ENCODE measurements at regions not wholly inside any gene's neighbourhood (a gene's known extent, or its start where the extent isn't known, plus 50 kb on each side); places are given as distances from the start of the nearest gene placed in this dataset.
"Not testable (repeated sequence)": the region's sequence is repeated elsewhere in the genome, so short reads cannot be mapped to it uniquely, and the experiment has no call there.

DNA sequence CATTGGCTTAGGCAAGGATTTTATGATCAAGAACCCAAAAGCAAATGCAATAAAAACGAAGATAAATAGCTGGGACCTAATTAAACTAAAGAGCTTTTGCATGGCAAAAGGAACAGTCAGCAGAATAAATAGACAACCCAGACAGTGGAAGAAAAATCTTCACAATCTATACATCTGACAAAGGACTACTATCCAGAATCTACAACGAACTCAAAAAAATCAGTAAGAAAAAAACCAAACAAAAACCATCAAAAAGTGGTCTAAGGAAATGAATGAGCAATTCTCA is 109.5 kb upstream of the ETV3 start:
- not testable (repeated sequence) for H3K4me1 ChIP-seq (ENCODE audit: control insufficient read depth, low read depth, low read length); H3K27me3 ChIP-seq (ENCODE audit: control insufficient read depth, insufficient read depth, low read length); H3K36me3 ChIP-seq (ENCODE audit: control insufficient read depth, low read depth, low read length); H3K9me3 ChIP-seq (ENCODE audit: control insufficient read depth, low read depth, low read length); H3K4me3 ChIP-seq (ENCODE audit: low read length); H3K27ac ChIP-seq (ENCODE audit: low read length); H3K9ac ChIP-seq (ENCODE audit: low read length)

GRCh38 chr1:157247005-157247763 is 109.0 kb upstream of the ETV3 start:
- Histone ChIP-seq H3K9me3 (ENCODE audit: control insufficient read depth, low read depth, low read length) (no peaks in the 10 kb centered on the region), H3K9ac (ENCODE audit: low read length) (no peak overlapping the region), H3K27ac (ENCODE audit: low read length) (no peak overlapping the region), H3K36me3 (ENCODE audit: control insufficient read depth, low read depth, low read length) (no peaks in the 10 kb centered on the region), H3K4me1 (ENCODE audit: control insufficient read depth, low read depth, low read length) (no peaks in the 10 kb centered on the region), H3K4me3 (ENCODE audit: low read length) (no peak overlapping the region), H3K27me3 (ENCODE audit: control insufficient read depth, insufficient read depth, low read length) (no peaks in the 10 kb centered on the region)

GRCh38 chr1:157245823-157246222 is 107.6 kb upstream of the ETV3 start:
- no peaks in the 10 kb centered on the region for H3K36me3 ChIP-seq (ENCODE audit: control insufficient read depth, low read depth, low read length)
- peaks cover 6% of the 10 kb centered on the region for H3K4me1 ChIP-seq (ENCODE audit: control insufficient read depth, low read depth, low read length)
- no peaks in the 10 kb centered on the region for H3K27me3 ChIP-seq (ENCODE audit: control insufficient read depth, insufficient read depth, low read length)
- H3K4me3 ChIP-seq (ENCODE audit: low read length) = no peak overlapping the region
- no peak overlapping the region for H3K9ac ChIP-seq (ENCODE audit: low read length)
- H3K9me3 ChIP-seq (ENCODE audit: control insufficient read depth, low read depth, low read length) = no peaks in the 10 kb centered on the region
- H3K27ac ChIP-seq (ENCODE audit: low read length) = no peak overlapping the region

GRCh38 chr1:157241185-157241538 is 103.0 kb upstream of the ETV3 start:
- H3K27ac ChIP-seq (ENCODE audit: low read length) = no peak overlapping the region
- H3K9ac ChIP-seq (ENCODE audit: low read length) = no peak overlapping the region
- H3K36me3 ChIP-seq (ENCODE audit: control insufficient read depth, low read depth, low read length) = no peaks in the 10 kb centered on the region
- H3K4me3 ChIP-seq (ENCODE audit: low read length) = no peak overlapping the region
- no peaks in the 10 kb centered on the region for H3K9me3 ChIP-seq (ENCODE audit: control insufficient read depth, low read depth, low read length)
- peaks cover 10% of the 10 kb centered on the region for H3K4me1 ChIP-seq (ENCODE audit: control insufficient read depth, low read depth, low read length)
- H3K27me3 ChIP-seq (ENCODE audit: control insufficient read depth, insufficient read depth, low read length) = no peaks in the 10 kb centered on the region

GRCh38 chr1:157240495-157241184 is 102.4 kb upstream of the ETV3 start:
- H3K9me3 ChIP-seq (ENCODE audit: control insufficient read depth, low read depth, low read length) = no peaks in the 10 kb centered on the region
- H3K9ac ChIP-seq (ENCODE audit: low read length) = no peak overlapping the region
- H3K27ac ChIP-seq (ENCODE audit: low read length) = no peak overlapping the region
- no peak overlapping the region for H3K4me3 ChIP-seq (ENCODE audit: low read length)
- no peaks in the 10 kb centered on the region for H3K36me3 ChIP-seq (ENCODE audit: control insufficient read depth, low read depth, low read length)
- peaks cover 10% of the 10 kb centered on the region for H3K4me1 ChIP-seq (ENCODE audit: control insufficient read depth, low read depth, low read length)
- H3K27me3 ChIP-seq (ENCODE audit: control insufficient read depth, insufficient read depth, low read length) = no peaks in the 10 kb centered on the region

DNA sequence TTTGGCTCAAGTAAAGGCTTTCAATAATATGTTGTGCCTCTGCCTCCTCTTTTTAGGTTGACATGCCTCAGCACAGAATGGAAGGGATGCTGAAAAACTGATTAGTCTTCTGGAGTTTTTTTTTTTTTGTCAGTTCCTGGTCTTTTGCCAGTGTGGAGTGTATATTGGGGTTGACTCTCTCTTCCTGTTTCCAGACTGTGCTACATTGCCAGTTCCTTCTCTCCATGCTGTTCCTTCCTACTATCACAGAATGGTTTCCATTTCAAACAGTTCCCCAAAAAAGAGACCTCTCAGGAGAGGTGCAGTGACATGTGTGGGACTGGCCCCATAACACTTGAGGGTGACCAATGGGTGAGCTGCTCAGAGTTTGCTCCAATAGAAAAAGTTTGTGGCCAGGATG is 101.7 kb upstream of the ETV3 start:
- Histone ChIP-seq H3K4me3 (ENCODE audit: low read length) (no peak overlapping the region), H3K4me1 (ENCODE audit: control insufficient read depth, low read depth, low read length) (peaks cover 17% of the 10 kb centered on the region), H3K27ac (ENCODE audit: low read length) (no peak overlapping the region), H3K9me3 (ENCODE audit: control insufficient read depth, low read depth, low read length) (no peaks in the 10 kb centered on the region), H3K27me3 (ENCODE audit: control insufficient read depth, insufficient read depth, low read length) (no peaks in the 10 kb centered on the region), H3K36me3 (ENCODE audit: control insufficient read depth, low read depth, low read length) (no peaks in the 10 kb centered on the region), H3K9ac (ENCODE audit: low read length) (no peak overlapping the region)

GRCh38 chr1:157238585-157238984 is 100.4 kb upstream of the ETV3 start:
- Histone ChIP-seq H3K27ac (ENCODE audit: low read length) (no peak overlapping the region), H3K9me3 (ENCODE audit: control insufficient read depth, low read depth, low read length) (no peaks in the 10 kb centered on the region), H3K9ac (ENCODE audit: low read length) (no peak overlapping the region), H3K27me3 (ENCODE audit: control insufficient read depth, insufficient read depth, low read length) (no peaks in the 10 kb centered on the region), H3K4me1 (ENCODE audit: control insufficient read depth, low read depth, low read length) (peaks cover 21% of the 10 kb centered on the region), H3K4me3 (ENCODE audit: low read length) (no peak overlapping the region), H3K36me3 (ENCODE audit: control insufficient read depth, low read depth, low read length) (no peaks in the 10 kb centered on the region)

- Histone ChIP-seq H3K4me3 (ENCODE audit: low read length) (no peak overlapping the region), H3K9ac (ENCODE audit: low read length) (no peak overlapping the region), H3K4me1 (ENCODE audit: control insufficient read depth, low read depth, low read length) (peaks cover 21% of the 10 kb centered on the region), H3K27me3 (ENCODE audit: control insufficient read depth, insufficient read depth, low read length) (no peaks in the 10 kb centered on the region), H3K36me3 (ENCODE audit: control insufficient read depth, low read depth, low read length) (no peaks in the 10 kb centered on the region), H3K9me3 (ENCODE audit: control insufficient read depth, low read depth, low read length) (no peaks in the 10 kb centered on the region), H3K27ac (ENCODE audit: low read length) (no peak overlapping the region)
Measured at GRCh38 chr1:157237981-157238380, 99.8 kb upstream of the ETV3 start.

- Histone ChIP-seq H3K9ac (ENCODE audit: low read length) (no peak overlapping the region), H3K27me3 (ENCODE audit: control insufficient read depth, insufficient read depth, low read length) (no peaks in the 10 kb centered on the region)
Measured at GRCh38 chr1:157237522-157237921, 99.3 kb upstream of the ETV3 start.

GRCh38 chr1:157236072-157236471 is 97.9 kb upstream of the ETV3 start:
- Histone ChIP-seq H3K4me3 (ENCODE audit: low read length) (no peak overlapping the region), H3K9ac (ENCODE audit: low read length) (no peak overlapping the region), H3K27me3 (ENCODE audit: control insufficient read depth, insufficient read depth, low read length) (no peaks in the 10 kb centered on the region), H3K9me3 (ENCODE audit: control insufficient read depth, low read depth, low read length) (no peaks in the 10 kb centered on the region), H3K36me3 (ENCODE audit: control insufficient read depth, low read depth, low read length) (no peaks in the 10 kb centered on the region), H3K4me1 (ENCODE audit: control insufficient read depth, low read depth, low read length) (peaks cover 19% of the 10 kb centered on the region), H3K27ac (ENCODE audit: low read length) (no peak overlapping the region)

More at GRCh38 chr1:157237522-157237921, 99.3 kb upstream of the ETV3 start:
- H3K36me3 ChIP-seq (ENCODE audit: control insufficient read depth, low read depth, low read length) = no peaks in the 10 kb centered on the region
- H3K4me1 ChIP-seq (ENCODE audit: control insufficient read depth, low read depth, low read length) = peaks cover 21% of the 10 kb centered on the region
- no peak overlapping the region for H3K27ac ChIP-seq (ENCODE audit: low read length)
- no peak overlapping the region for H3K4me3 ChIP-seq (ENCODE audit: low read length)
- no peaks in the 10 kb centered on the region for H3K9me3 ChIP-seq (ENCODE audit: control insufficient read depth, low read depth, low read length)

GRCh38 chr1:157235307-157235706 is 97.1 kb upstream of the ETV3 start:
- H3K27me3 ChIP-seq (ENCODE audit: control insufficient read depth, insufficient read depth, low read length) = no peaks in the 10 kb centered on the region

DNA sequence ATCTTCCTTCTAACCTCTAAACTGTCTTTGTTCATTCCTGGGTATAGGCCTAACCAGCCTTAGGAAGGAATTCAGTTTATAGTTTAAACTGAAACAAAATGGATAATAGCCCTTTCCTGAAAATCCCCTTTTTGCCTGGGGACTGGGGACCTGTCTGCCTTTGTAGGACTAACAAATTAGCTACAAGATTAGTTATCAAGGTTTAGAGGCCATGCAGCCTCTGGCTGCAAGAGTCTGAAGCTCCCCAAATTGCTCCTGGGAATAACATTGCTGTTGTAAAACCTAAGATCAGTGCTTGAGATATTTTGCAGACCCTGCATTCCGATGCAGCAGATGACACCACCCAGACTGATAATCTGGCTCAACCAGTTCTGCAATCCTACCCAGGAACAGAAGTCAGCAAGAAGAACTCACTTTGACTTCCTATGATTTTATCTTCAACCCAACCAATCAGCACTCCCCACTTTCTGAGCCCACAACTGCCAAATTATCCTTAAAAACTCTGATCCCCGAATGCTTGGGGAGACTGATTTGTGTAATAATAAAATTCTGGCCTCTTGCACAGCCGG is 96.6 kb upstream of the ETV3 start:
- no peaks in the 10 kb centered on the region for H3K9me3 ChIP-seq (ENCODE audit: control insufficient read depth, low read depth, low read length)
- no peak overlapping the region for H3K4me3 ChIP-seq (ENCODE audit: low read length)
- no peaks in the 10 kb centered on the region for H3K36me3 ChIP-seq (ENCODE audit: control insufficient read depth, low read depth, low read length)
- no peak overlapping the region for H3K27ac ChIP-seq (ENCODE audit: low read length)
- no peaks in the 10 kb centered on the region for H3K27me3 ChIP-seq (ENCODE audit: control insufficient read depth, insufficient read depth, low read length)
- H3K4me1 ChIP-seq (ENCODE audit: control insufficient read depth, low read depth, low read length) = peaks cover 20% of the 10 kb centered on the region
- H3K9ac ChIP-seq (ENCODE audit: low read length) = no peak overlapping the region

More at GRCh38 chr1:157235307-157235706, 97.1 kb upstream of the ETV3 start:
- H3K4me3 ChIP-seq (ENCODE audit: low read length) = no peak overlapping the region
- H3K36me3 ChIP-seq (ENCODE audit: control insufficient read depth, low read depth, low read length) = no peaks in the 10 kb centered on the region
- H3K9ac ChIP-seq (ENCODE audit: low read length) = no peak overlapping the region
- H3K27ac ChIP-seq (ENCODE audit: low read length) = no peak overlapping the region
- H3K9me3 ChIP-seq (ENCODE audit: control insufficient read depth, low read depth, low read length) = no peaks in the 10 kb centered on the region
- H3K4me1 ChIP-seq (ENCODE audit: control insufficient read depth, low read depth, low read length) = peaks cover 20% of the 10 kb centered on the region

All from iPS-18a (cell line).